IMR-90 (cell line): ENCODE measurements at regions not wholly inside any gene's neighbourhood (a gene's known extent, or its start where the extent isn't known, plus 50 kb on each side); places are given as distances from the start of the nearest gene placed in this dataset.

Experiments
- ATAC-seq: fragments of 200-7000 bp; cut with Tn5 transposase; 2 replicates; pipeline ENCODE4 v1.9.1; 2020; ENCODE audit warnings: low read depth, mild to moderate bottlenecking, moderate library complexity
- BruUV-seq: library from RNA; stranded (reverse); fragments of 400-500 nt; replicated peaks from 2 replicates; lab custom pipeline; 2021; lab: Mats Ljungman, UMichigan
- CTCF ChIA-PET: fragments of 300-600 bp; formaldehyde crosslinking; extraction: SDS; loops from one replicate; lab custom pipeline; 2021; ENCODE audit warnings: antibody characterized with exemption; lab: Yijun Ruan, JAX
- POLR2A ChIA-PET: fragments of 300-600 bp; sonication (Branson Sonifier 250); formaldehyde crosslinking; loops from one replicate; lab custom pipeline; 2022; ENCODE audit warnings: antibody characterized with exemption; ENCODE audit not compliant: unreplicated experiment; lab: Charles Lee
- DNase-seq: peaks from one replicate; pipeline ENCODE4 v3.0.0; 2013
- H2AFZ ChIP-seq: replicated peaks from 2 replicates; pipeline ENCODE3; 2013; ENCODE audit warnings: low read length, mild to moderate bottlenecking; ENCODE audit not compliant: poor library complexity
- H2AK5ac ChIP-seq: 2 replicates; pipeline ENCODE4 v1.6.1; 2013; ENCODE audit warnings: low read depth, low read length, inconsistent platforms
- H2AK9ac ChIP-seq: replicated peaks from 2 replicates; pipeline ENCODE3; 2013; ENCODE audit warnings: mild to moderate bottlenecking, low read depth, low read length, moderate library complexity; ENCODE audit not compliant: poor library complexity
- H2BK120ac ChIP-seq: 2 replicates; pipeline ENCODE4 v1.6.1; 2013; ENCODE audit warnings: low read depth, low read length, inconsistent platforms
- H2BK15ac ChIP-seq: 3 replicates; pipeline ENCODE4 v1.6.1; 2013; ENCODE audit warnings: low read depth, low read length, inconsistent platforms
- H2BK20ac ChIP-seq: 2 replicates; pipeline ENCODE4 v1.6.1; 2013; ENCODE audit warnings: low read depth, mild to moderate bottlenecking, inconsistent platforms, low read length, moderate library complexity
- H2BK5ac ChIP-seq: 2 replicates; pipeline ENCODE4 v1.6.1; 2013; ENCODE audit warnings: mild to moderate bottlenecking, low read depth, low read length, inconsistent platforms; ENCODE audit not compliant: poor library complexity, severe bottlenecking
- H3K14ac ChIP-seq: replicated peaks from 2 replicates; pipeline ENCODE4 v1.6.1; 2013; ENCODE audit warnings: low read depth, low read length, inconsistent platforms
- H3K18ac ChIP-seq: 2 replicates; pipeline ENCODE4 v1.6.1; 2013; ENCODE audit warnings: low read depth, low read length, control low read depth
- H3K23ac ChIP-seq: 2 replicates; pipeline ENCODE4 v1.6.1; 2013; ENCODE audit warnings: low read depth, low read length, inconsistent platforms
- H3K27ac ChIP-seq: 2 replicates; pipeline ENCODE4 v1.5.1; 2013; ENCODE audit warnings: mild to moderate bottlenecking, control low read depth, low read length; ENCODE audit not compliant: insufficient read depth
- H3K27me3 ChIP-seq: 2 replicates; pipeline ENCODE4 v1.6.1; 2013; ENCODE audit warnings: low read length; ENCODE audit not compliant: control insufficient read depth, insufficient read depth
- H3K36me3 ChIP-seq: 2 replicates; pipeline ENCODE4 v1.6.1; 2013; ENCODE audit warnings: low read length, mixed read lengths; ENCODE audit not compliant: control insufficient read depth, insufficient read depth
- H3K4ac ChIP-seq: 2 replicates; pipeline ENCODE4 v1.6.1; 2013; ENCODE audit warnings: low read depth, low read length, inconsistent platforms
- H3K4me1 ChIP-seq: 2 replicates; pipeline ENCODE4 v1.6.1; 2013; ENCODE audit warnings: low read length, mixed read lengths; ENCODE audit not compliant: control insufficient read depth, insufficient read depth
- H3K4me2 ChIP-seq: 2 replicates; pipeline ENCODE4 v1.6.1; 2013; ENCODE audit warnings: low read depth, mild to moderate bottlenecking, control low read depth, low read length, moderate library complexity
- H3K4me3 ChIP-seq: 2 replicates; pipeline ENCODE4 v1.5.1; 2013; ENCODE audit warnings: low read depth, mild to moderate bottlenecking, control low read depth, low read length, moderate library complexity; ENCODE audit not compliant: insufficient read depth
- H3K56ac ChIP-seq: 2 replicates; pipeline ENCODE4 v1.6.1; 2013; ENCODE audit warnings: low read length, inconsistent platforms; ENCODE audit not compliant: insufficient read depth; ENCODE audit errors: extremely low read depth
- H3K79me1 ChIP-seq, 2 experiments: 2 replicates each; pipeline ENCODE4 v1.6.1; 2013; ENCODE audit warnings: low read length in 2 of 2, inconsistent platforms in 1 of 2, low read depth in 1 of 2
- H3K9ac ChIP-seq: 2 replicates; pipeline ENCODE4 v1.6.1; 2013; ENCODE audit warnings: low read depth, low read length, control low read depth
- H3K9me1 ChIP-seq: 2 replicates; pipeline ENCODE4 v1.6.1; 2013; ENCODE audit warnings: low read length, inconsistent platforms; ENCODE audit not compliant: insufficient read depth
- H3K9me3 ChIP-seq: 2 replicates; pipeline ENCODE4 v1.6.1; 2013; ENCODE audit warnings: low read length; ENCODE audit not compliant: control insufficient read depth, insufficient read depth
- H4K20me1 ChIP-seq: 2 replicates; pipeline ENCODE4 v1.6.1; 2013; ENCODE audit warnings: low read length, inconsistent platforms; ENCODE audit not compliant: insufficient read depth
- H4K5ac ChIP-seq: 2 replicates; pipeline ENCODE4 v1.6.1; 2013; ENCODE audit warnings: mild to moderate bottlenecking, low read depth, low read length, control low read depth
- H4K8ac ChIP-seq, 2 experiments: 2 replicates each; pipeline ENCODE4 v1.6.1; 2013; ENCODE audit warnings: low read depth in 2 of 2, low read length in 2 of 2, control low read depth in 1 of 2, inconsistent platforms in 1 of 2
- H4K91ac ChIP-seq: 2 replicates; pipeline ENCODE4 v1.6.1; 2013; ENCODE audit warnings: low read depth, low read length, inconsistent platforms; ENCODE audit not compliant: insufficient read depth
- BHLHE40 ChIP-seq: fragments of 150-350 bp; IDR thresholded peaks from 2 replicates; pipeline ENCODE4 v1.6.1; 2016; ENCODE audit warnings: mild to moderate bottlenecking, low read depth, low read length
- CEBPB ChIP-seq: IDR thresholded peaks from 2 replicates; pipeline ENCODE4 v1.6.1; 2012; ENCODE audit warnings: low read depth, low read length, improper control_type of control experiment
- CHD1 ChIP-seq: IDR thresholded peaks from 2 replicates; pipeline ENCODE4 v1.6.1; 2012; ENCODE audit warnings: low read depth, low read length, improper control_type of control experiment
- CTCF ChIP-seq: conservative IDR thresholded peaks from 2 replicates; pipeline ENCODE4 v1.5.1; 2012; ENCODE audit warnings: mild to moderate bottlenecking, low read depth, low read length, improper control_type of control experiment
- FOS ChIP-seq: fragments of 150-350 bp; IDR thresholded peaks from 2 replicates; pipeline ENCODE4 v1.6.1; 2016; ENCODE audit warnings: low read depth, low read length
- MAFK ChIP-seq: IDR thresholded peaks from 2 replicates; pipeline ENCODE4 v1.6.1; 2012; ENCODE audit warnings: low read depth, low read length, improper control_type of control experiment
- MAZ ChIP-seq: IDR thresholded peaks from 2 replicates; pipeline ENCODE4 v1.6.1; 2012; ENCODE audit warnings: low read depth, mild to moderate bottlenecking, low read length, improper control_type of control experiment, moderate library complexity, borderline replicate concordance
- MXI1 ChIP-seq: IDR thresholded peaks from 2 replicates; pipeline ENCODE4 v1.6.1; 2012; ENCODE audit warnings: low read depth, mild to moderate bottlenecking, low read length, moderate library complexity, borderline replicate concordance
- NFE2L2 ChIP-seq: fragments of 150-350 bp; IDR thresholded peaks from 2 replicates; pipeline ENCODE4 v1.6.1; 2016; ENCODE audit warnings: low read depth, mild to moderate bottlenecking, low read length
- POLR2A ChIP-seq: IDR thresholded peaks from 2 replicates; pipeline ENCODE4 v1.6.1; 2012; ENCODE audit warnings: mild to moderate bottlenecking, low read depth, low read length
- RAD21 ChIP-seq: IDR thresholded peaks from 2 replicates; pipeline ENCODE4 v1.6.1; 2012; ENCODE audit warnings: low read length, improper control_type of control experiment
- RCOR1 ChIP-seq: IDR thresholded peaks from 2 replicates; pipeline ENCODE4 v1.6.1; 2012; ENCODE audit warnings: mild to moderate bottlenecking, low read length, improper control_type of control experiment; ENCODE audit not compliant: insufficient replicate concordance
- RFX5 ChIP-seq: IDR thresholded peaks from 2 replicates; pipeline ENCODE4 v1.8.0; 2012; ENCODE audit warnings: low read depth, mild to moderate bottlenecking, low read length, moderate library complexity
- SMC3 ChIP-seq: fragments of 150-350 bp; IDR thresholded peaks from 2 replicates; pipeline ENCODE4 v1.6.1; 2016; ENCODE audit warnings: low read depth, mild to moderate bottlenecking, antibody characterized with exemption, low read length, moderate library complexity
- WGBS, 2 experiments: methylation state at CpG; one replicate each; pipeline versions ENCODE4 v1.1.5 to v1.1.7; 2013; ENCODE audit warnings: missing lambda C conversion rate in 2 of 2; ENCODE audit not compliant: insufficient read length in 1 of 2; ENCODE audit errors: extremely low coverage in 2 of 2; 5-methylcytosine and 5-hydroxymethylcytosine counted together
- dilution Hi-C: fragments of 300-500 bp; cut with HindIII; formaldehyde crosslinking; loops from one replicate; pipeline ENCODE4 v1.14.3; 2018; ENCODE audit warnings: low sequenced_read_pairs; ENCODE audit not compliant: unreplicated experiment
- in situ Hi-C: fragments of 300-500 bp; cut with MboI; formaldehyde crosslinking; loops from 3 replicates; pipeline ENCODE4 v1.14.3; 2019; ENCODE audit warnings: low sequenced_read_pairs, inconsistent platforms, mixed read lengths
- intact Hi-C: fragments of 100-400 bp; cut with micrococcal nuclease; formaldehyde crosslinking; loops from 2 replicates; pipeline ENCODE4 v1.10.0; 2022
- TF ChIP-seq, protein P1 (sequence below): fragments of 150-350 bp; IDR thresholded peaks from 2 replicates; pipeline ENCODE4 v1.6.1; 2016; ENCODE audit warnings: low read depth, mild to moderate bottlenecking, low read length, moderate library complexity, borderline replicate concordance
- TF ChIP-seq, protein P2 (sequence below): fragments of 150-350 bp; IDR thresholded peaks from 2 replicates; pipeline ENCODE4 v1.6.1; 2017; ENCODE audit warnings: mild to moderate bottlenecking, antibody characterized with exemption, low read length, low read depth

DNA sequence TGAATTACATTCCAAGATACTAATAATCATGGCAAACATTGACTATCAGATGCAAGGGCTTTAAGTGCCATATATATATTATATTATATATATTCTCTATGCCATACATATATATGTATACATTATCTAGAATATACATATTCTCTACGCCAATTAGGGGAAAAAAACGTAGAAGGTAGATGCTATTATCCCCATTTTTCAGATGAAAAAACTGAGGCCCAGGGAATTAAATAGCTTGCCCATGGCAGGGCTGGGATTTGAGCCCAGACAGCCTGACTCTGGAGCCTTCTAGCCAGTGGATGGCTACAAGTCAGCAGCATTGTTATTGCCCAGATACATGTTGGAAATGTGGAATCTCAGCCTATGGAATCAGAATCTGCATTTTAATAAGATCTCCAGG is 116.0 kb upstream of the BTG1 start:
- H3K56ac ChIP-seq: no peak overlapping the region
- H2AK9ac ChIP-seq: no peak overlapping the region
- H2BK120ac ChIP-seq: no peak overlapping the region
- H2AFZ ChIP-seq: no peak overlapping the region
- H3K9me3 ChIP-seq: no peaks in the 10 kb centered on the region
- H4K91ac ChIP-seq: no peak overlapping the region
- in situ Hi-C loops: no loop called here
- H3K4ac ChIP-seq: no peak overlapping the region
- H3K9ac ChIP-seq: no peak overlapping the region
- no peak overlapping the region for H4K5ac ChIP-seq
- TF ChIP-seq RFX5: no peak
- TF ChIP-seq CTCF: no peak
- TF ChIP-seq MAFK: no peak
- no peak for TF ChIP-seq FOS
- TF ChIP-seq CHD1: no peak
- no peak for TF ChIP-seq CEBPB
- TF ChIP-seq MXI1: no peak
- no peak for TF ChIP-seq BHLHE40
- TF ChIP-seq, protein P1, sequence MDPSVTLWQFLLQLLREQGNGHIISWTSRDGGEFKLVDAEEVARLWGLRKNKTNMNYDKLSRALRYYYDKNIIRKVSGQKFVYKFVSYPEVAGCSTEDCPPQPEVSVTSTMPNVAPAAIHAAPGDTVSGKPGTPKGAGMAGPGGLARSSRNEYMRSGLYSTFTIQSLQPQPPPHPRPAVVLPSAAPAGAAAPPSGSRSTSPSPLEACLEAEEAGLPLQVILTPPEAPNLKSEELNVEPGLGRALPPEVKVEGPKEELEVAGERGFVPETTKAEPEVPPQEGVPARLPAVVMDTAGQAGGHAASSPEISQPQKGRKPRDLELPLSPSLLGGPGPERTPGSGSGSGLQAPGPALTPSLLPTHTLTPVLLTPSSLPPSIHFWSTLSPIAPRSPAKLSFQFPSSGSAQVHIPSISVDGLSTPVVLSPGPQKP: no peak
- no peak for TF ChIP-seq NFE2L2
- TF ChIP-seq RAD21: no peak
- no peak for TF ChIP-seq MAZ
- no peak for TF ChIP-seq POLR2A
- TF ChIP-seq RCOR1: no peak
- TF ChIP-seq, protein P2, sequence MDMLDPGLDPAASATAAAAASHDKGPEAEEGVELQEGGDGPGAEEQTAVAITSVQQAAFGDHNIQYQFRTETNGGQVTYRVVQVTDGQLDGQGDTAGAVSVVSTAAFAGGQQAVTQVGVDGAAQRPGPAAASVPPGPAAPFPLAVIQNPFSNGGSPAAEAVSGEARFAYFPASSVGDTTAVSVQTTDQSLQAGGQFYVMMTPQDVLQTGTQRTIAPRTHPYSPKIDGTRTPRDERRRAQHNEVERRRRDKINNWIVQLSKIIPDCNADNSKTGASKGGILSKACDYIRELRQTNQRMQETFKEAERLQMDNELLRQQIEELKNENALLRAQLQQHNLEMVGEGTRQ: no peak
- no peak for TF ChIP-seq SMC3
- no peak overlapping the region for H3K23ac ChIP-seq
- H3K14ac ChIP-seq: no peak overlapping the region
- no peak overlapping the region for H2BK20ac ChIP-seq
- no peaks in the 10 kb centered on the region for H4K20me1 ChIP-seq
- CTCF ChIA-PET: no interaction called here
- H3K79me1 ChIP-seq: no peaks in the 10 kb centered on the region
- POLR2A ChIA-PET: no interaction called here
- no peak overlapping the region for H2AK5ac ChIP-seq
- no peak for ATAC-seq
- H3K27ac ChIP-seq: no peak overlapping the region
- H3K9me1 ChIP-seq: no peaks in the 10 kb centered on the region
- H2BK15ac ChIP-seq: no peak overlapping the region
- no peaks in the 10 kb centered on the region for H3K36me3 ChIP-seq
- no peak overlapping the region for H3K4me2 ChIP-seq
- WGBS, 2 experiments: no CpG with 5 or more reads among the region's 2 CpGs
- H2BK5ac ChIP-seq: no peak overlapping the region
- DNase-seq: no peak
- intact Hi-C loops: no loop called here
- H4K8ac ChIP-seq: no peak overlapping the region
- no peak overlapping the region for H3K18ac ChIP-seq
- H3K4me3 ChIP-seq: no peak overlapping the region
- 0 out of 2 replicates have a peak, but pooled peaks cover 3% of the 10 kb centered on the region for H3K4me1 ChIP-seq
- no peaks in the 10 kb centered on the region for H3K27me3 ChIP-seq
- dilution Hi-C loops: no loop called here
- no TSS peak for BruUV-seq
